ENCODE measurements at regions not wholly inside any gene's neighbourhood (a gene's known extent, or its start where the extent isn't known, plus 50 kb on each side); places are given as distances from the start of the nearest gene placed in this dataset.

GRCh38 chr2:6308986-6309385 lies 556.7 kb downstream of the CMPK2 start:
- no peak for TF ChIP-seq CTCF (IDR thresholded peaks at IDR 0.05)
- TF ChIP-seq EZH2 (IDR thresholded peaks at IDR 0.05) = no peak
- TF ChIP-seq EZH2phosphoT487 (IDR thresholded peaks at IDR 0.05) = no peak

Measured in neural progenitor cell (in vitro differentiated cells).